Transverse colon (tissue), 4 donors: ENCODE measurements at regions not wholly inside any gene's neighbourhood (a gene's known extent, or its start where the extent isn't known, plus 50 kb on each side); places are given as distances from the start of the nearest gene placed in this dataset.

Experiments used
- CTCF ChIP-seq, 5 experiments: fragments of 200-600 bp in 3 of 5; fragments of 450-650 bp in 2 of 5; sonication (generic) in 3 of 5; IDR thresholded peaks; 1 replicate in 2 of 5; 2 replicates in 3 of 5; pipeline ENCODE4 v1.5.1; 2016 to 2017; ENCODE audit warnings: antibody characterized with exemption in 5 of 5, inconsistent platforms in 3 of 5, mild to moderate bottlenecking in 2 of 5, moderate library complexity in 1 of 5
- POLR2AphosphoS5 ChIP-seq, 3 donors: sonication (generic); formaldehyde crosslinking; IDR thresholded peaks; one replicate each; pipeline ENCODE4 v1.6.1; 2016; ENCODE audit warnings: antibody characterized with exemption in 3 of 3

GRCh38 chr2:515441-516127, 161.6 kb downstream of the TMEM18 start:
- no peak for TF ChIP-seq POLR2AphosphoS5 (IDR thresholded peaks at IDR 0.05)
- no peak for TF ChIP-seq CTCF (IDR thresholded peaks at IDR 0.05)
